Loucy (cell line): ENCODE measurements at regions not wholly inside any gene's neighbourhood (a gene's known extent, or its start where the extent isn't known, plus 50 kb on each side); places are given as distances from the start of the nearest gene placed in this dataset.

Source experiments
- CTCF ChIP-seq: fragments of 200-600 bp; sonication (generic); conservative IDR thresholded peaks from 2 replicates; pipeline ENCODE4 v1.5.1; 2014; ENCODE audit warnings: mild to moderate bottlenecking, antibody characterized with exemption, low read length
- EZH2phosphoT487 ChIP-seq: fragments of 200-600 bp; IDR thresholded peaks from 2 replicates; pipeline ENCODE4 v1.6.1; 2018; ENCODE audit warnings: antibody characterized with exemption, mild to moderate bottlenecking, moderate library complexity, borderline replicate concordance

- TF ChIP-seq CTCF (peak; percentile 68), EZH2phosphoT487 (no peak)
Observed at GRCh38 chr1:163528710-163529348, 207.1 kb downstream of the NUF2 start.
